ENCODE measurements at regions not wholly inside any gene's neighbourhood (a gene's known extent, or its start where the extent isn't known, plus 50 kb on each side); places are given as distances from the start of the nearest gene placed in this dataset.

- TF ChIP-seq SRF (IDR thresholded peaks at IDR 0.05; ENCODE audit: low read depth in 2 of 2, low read length in 2 of 2) (no peak), CTCF (IDR thresholded peaks at IDR 0.05 in 2 of 3, conservative IDR thresholded peaks at IDR 0.05 in 1 of 3; ENCODE audit: control insufficient read depth in 2 of 3, extremely low read depth in 1 of 3, insufficient read depth in 1 of 3, low read depth in 3 of 3, low read length in 3 of 3) (no peak), ZBED1 (IDR thresholded peaks at IDR 0.05; ENCODE audit: borderline replicate concordance) (no peak), SIN3A (IDR thresholded peaks at IDR 0.05; ENCODE audit: low read depth, low read length) (no peak), REST (IDR thresholded peaks at IDR 0.05; ENCODE audit: low read depth, low read length) (no peak), HSF1 (IDR thresholded peaks at IDR 0.05; ENCODE audit: low read depth, low read length) (no peak), KLF5 (IDR thresholded peaks at IDR 0.05; ENCODE audit: partially characterized antibody) (no peak), POLR2AphosphoS5 (IDR thresholded peaks at IDR 0.05; ENCODE audit: low read length) (no peak), E2F8 (IDR thresholded peaks at IDR 0.05; ENCODE audit: low read depth, partially characterized antibody) (no peak)
Observed at GRCh38 chr13:38535261-38535660, 151.6 kb upstream of the FREM2 start.

Measured in GM12878 (cell line).